ENCODE measurements at regions not wholly inside any gene's neighbourhood (a gene's known extent, or its start where the extent isn't known, plus 50 kb on each side); places are given as distances from the start of the nearest gene placed in this dataset.

GRCh38 chr14:106346534-106347290 is 820.3 kb downstream of the TMEM121 start:
- Mint-ChIP-seq H3K4me1 (ENCODE audit: low read depth) (no peaks in the 10 kb centered on the region), H3K4me3 (no peak overlapping the region), H3K27ac (no peak overlapping the region), H3K9me3 (no peaks in the 10 kb centered on the region), H3K36me3 (ENCODE audit: low read depth) (no peaks in the 10 kb centered on the region), H3K27me3 (no peaks in the 10 kb centered on the region)
- Histone ChIP-seq H3K4me3 (ENCODE audit: low read length) (no peak overlapping the region), H3K36me3 (ENCODE audit: insufficient read depth, low read length) (no peaks in the 10 kb centered on the region), H3K27me3 (ENCODE audit: control insufficient read depth in 1 of 2, insufficient read depth in 2 of 2, low read length in 2 of 2) (peaks cover 0 to 2% of the 10 kb centered on the region in 2 experiments), H3K27ac (ENCODE audit: low read depth in 1 of 2, low read length in 2 of 2) (no peak overlapping the region), H3K4me1 (ENCODE audit: insufficient read depth, low read length) (peaks cover 6% of the 10 kb centered on the region), H3K9me3 (ENCODE audit: control insufficient read depth in 1 of 2, insufficient read depth in 1 of 2, low read length in 2 of 2) (no peaks in the 10 kb centered on the region)
- no peak for DNase-seq
- POLR2A ChIA-PET, result no interaction called here
- intact Hi-C loops (cut with DNase I, micrococcal nuclease), result no loop called here
- CTCF ChIA-PET, result interaction anchor here (0.7 to 1.5 kb wide), 2 partner anchors 71 to 194 kb away, joined by 3 to 4 read pairs; no protein-coding TSS in a partner anchor
- TF ChIP-seq CTCF (IDR thresholded peaks at IDR 0.05), result no peak
- no peak for ATAC-seq (ENCODE audit: poor library complexity)

- H3K4me3 ChIP-seq (ENCODE audit: low read length), result no peak overlapping the region
- no peak overlapping the region for H3K27ac ChIP-seq (ENCODE audit: low read depth in 1 of 2, low read length in 2 of 2)
- H3K27me3 Mint-ChIP-seq, result no peaks in the 10 kb centered on the region
- no peaks in the 10 kb centered on the region for H3K4me1 Mint-ChIP-seq (ENCODE audit: low read depth)
- no peak overlapping the region for H3K4me3 Mint-ChIP-seq
- no peaks in the 10 kb centered on the region for H3K9me3 ChIP-seq (ENCODE audit: control insufficient read depth in 1 of 2, insufficient read depth in 1 of 2, low read length in 2 of 2)
- H3K27ac Mint-ChIP-seq, result no peak overlapping the region
- no peaks in the 10 kb centered on the region for H3K9me3 Mint-ChIP-seq
- H3K36me3 ChIP-seq (ENCODE audit: insufficient read depth, low read length), result no peaks in the 10 kb centered on the region
- DNase-seq (no peak), ATAC-seq (ENCODE audit: poor library complexity) (no peak)
- peaks cover 0 to 2% of the 10 kb centered on the region in 2 experiments for H3K27me3 ChIP-seq (ENCODE audit: control insufficient read depth in 1 of 2, insufficient read depth in 2 of 2, low read length in 2 of 2)
- H3K4me1 ChIP-seq (ENCODE audit: insufficient read depth, low read length), result peaks cover 6% of the 10 kb centered on the region
- POLR2A ChIA-PET, result no interaction called here
- TF ChIP-seq CTCF (IDR thresholded peaks at IDR 0.05), result no peak
- intact Hi-C loops (cut with DNase I, micrococcal nuclease), result no loop called here
- H3K36me3 Mint-ChIP-seq (ENCODE audit: low read depth), result no peaks in the 10 kb centered on the region
- CTCF ChIA-PET, result interaction anchor here (1.5 kb wide), 1 partner anchor 70 kb away, joined by 4 read pairs; no protein-coding TSS in a partner anchor
Measured at GRCh38 chr14:106347291-106347778, 821.0 kb downstream of the TMEM121 start.

GRCh38 chr14:106347890-106348755 is 821.7 kb downstream of the TMEM121 start:
- intact Hi-C loops (cut with DNase I, micrococcal nuclease), result no loop called here
- no peaks in the 10 kb centered on the region for H3K27me3 Mint-ChIP-seq
- POLR2A ChIA-PET, result no interaction called here

More at GRCh38 chr14:106347890-106348755, 821.7 kb downstream of the TMEM121 start:
- Histone ChIP-seq H3K27ac (ENCODE audit: low read depth in 1 of 2, low read length in 2 of 2) (no peak overlapping the region), H3K4me1 (ENCODE audit: insufficient read depth, low read length) (peaks cover 6% of the 10 kb centered on the region), H3K27me3 (ENCODE audit: control insufficient read depth in 1 of 2, insufficient read depth in 2 of 2, low read length in 2 of 2) (no peaks in the 10 kb centered on the region), H3K36me3 (ENCODE audit: insufficient read depth, low read length) (no peaks in the 10 kb centered on the region), H3K4me3 (ENCODE audit: low read length) (no peak overlapping the region), H3K9me3 (ENCODE audit: control insufficient read depth in 1 of 2, insufficient read depth in 1 of 2, low read length in 2 of 2) (no peaks in the 10 kb centered on the region)
- no peak overlapping the region for H3K27ac Mint-ChIP-seq
- CTCF ChIA-PET, result interaction anchor here (1.5 kb wide), 1 partner anchor 69 kb away, joined by 4 read pairs; no protein-coding TSS in a partner anchor
- ATAC-seq (ENCODE audit: poor library complexity) (no peak), DNase-seq (no peak)
- TF ChIP-seq CTCF (IDR thresholded peaks at IDR 0.05), result no peak
- H3K36me3 Mint-ChIP-seq (ENCODE audit: low read depth), result no peaks in the 10 kb centered on the region
- no peaks in the 10 kb centered on the region for H3K4me1 Mint-ChIP-seq (ENCODE audit: low read depth)
- no peaks in the 10 kb centered on the region for H3K9me3 Mint-ChIP-seq
- H3K4me3 Mint-ChIP-seq, result no peak overlapping the region

Data from CD4-positive, alpha-beta T cell (primary cell).